GM10266 (cell line): ENCODE measurements at regions not wholly inside any gene's neighbourhood (a gene's known extent, or its start where the extent isn't known, plus 50 kb on each side); places are given as distances from the start of the nearest gene placed in this dataset.

Experiments
- DNase-seq: peaks from one replicate; pipeline ENCODE4 v3.0.0; 2012; ENCODE audit errors: extremely low spot score
- CTCF ChIP-seq: IDR thresholded peaks from 2 replicates; pipeline ENCODE4 v1.5.1; 2012; ENCODE audit warnings: mild to moderate bottlenecking, low read depth; ENCODE audit not compliant: control insufficient read depth, insufficient read depth; ENCODE audit errors: missing control alignments

GRCh38 chr14:51145246-51145645 lies 50.3 kb upstream of the TRIM9 start:
- DNase-seq: no peak
- no peak for TF ChIP-seq CTCF

- TF ChIP-seq CTCF: no peak
- DNase-seq: no peak
Measured at GRCh38 chr14:51147183-51147582, 52.3 kb upstream of the TRIM9 start.

DNA sequence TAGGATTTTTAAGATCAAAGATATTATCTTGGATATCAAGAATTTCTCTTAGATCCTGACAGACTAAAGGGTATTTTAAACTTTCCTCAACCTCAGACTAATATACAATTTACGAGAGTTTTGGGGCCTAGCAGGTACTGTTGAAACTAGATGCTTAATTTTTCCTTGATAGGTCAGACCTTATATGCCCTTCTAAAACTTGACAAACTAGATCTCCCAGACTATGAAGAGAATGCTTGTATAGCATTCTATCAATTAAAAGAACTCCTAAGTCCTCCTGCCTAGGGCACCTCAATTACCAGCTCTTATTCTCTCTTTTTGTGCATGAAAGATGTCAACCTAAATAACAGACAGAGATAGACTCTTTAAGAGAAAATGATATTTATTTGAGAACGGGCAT lies 60.4 kb upstream of the TRIM9 start:
- DNase-seq: no peak
- no peak for TF ChIP-seq CTCF

- peak; percentile 20 for DNase-seq
- TF ChIP-seq CTCF: peak; percentile 52
Measured at GRCh38 chr14:51157012-51157411, 62.1 kb upstream of the TRIM9 start.

- no peak for DNase-seq
- no peak for TF ChIP-seq CTCF
Measured at GRCh38 chr14:51160871-51161270, 66.0 kb upstream of the TRIM9 start.

DNA sequence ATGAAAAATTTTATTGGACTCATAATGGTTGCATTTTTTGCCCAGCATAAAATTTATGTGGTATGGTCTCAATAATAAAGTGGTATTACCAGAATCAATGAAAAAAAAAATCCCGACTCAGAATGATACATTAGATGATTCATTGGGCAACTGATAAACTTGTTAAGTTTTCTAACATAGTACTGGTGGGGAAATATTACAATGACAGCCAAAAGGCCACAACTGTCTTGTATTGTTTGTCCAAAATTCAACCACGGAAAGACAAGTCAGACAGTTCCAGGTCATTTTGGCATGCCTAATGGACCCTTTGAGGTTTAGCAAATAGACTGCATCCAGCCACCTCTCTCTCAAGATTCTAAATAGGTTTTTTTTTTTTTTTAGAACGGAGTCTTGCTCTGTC lies 70.5 kb upstream of the TRIM9 start:
- no peak for DNase-seq
- no peak for TF ChIP-seq CTCF

GRCh38 chr14:51167587-51168214 lies 72.3 kb upstream of the TMX1 start:
- no peak for DNase-seq
- no peak for TF ChIP-seq CTCF
